ENCODE measurements at regions not wholly inside any gene's neighbourhood (a gene's known extent, or its start where the extent isn't known, plus 50 kb on each side); places are given as distances from the start of the nearest gene placed in this dataset.

DNA sequence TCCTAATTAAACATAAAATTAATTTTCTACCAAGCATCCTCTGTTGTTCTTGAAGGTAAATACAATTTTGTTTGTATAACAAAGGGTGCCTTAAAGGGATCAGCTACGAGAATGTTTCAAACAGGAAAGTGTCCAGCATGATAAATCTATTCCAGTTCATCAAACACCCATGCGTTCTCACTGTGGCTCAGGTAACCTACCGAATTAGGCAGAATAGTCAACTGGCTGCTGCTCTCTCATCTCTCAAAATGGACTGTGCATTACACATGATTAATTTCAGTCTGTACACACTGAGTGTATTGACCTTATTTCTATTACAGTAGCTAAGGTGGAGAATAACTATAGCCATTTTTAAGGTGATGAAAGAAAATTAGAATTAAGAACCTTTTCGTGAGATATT is 127.5 kb upstream of the RMST start:
- Histone ChIP-seq H3K27ac (ENCODE audit: low read depth, low read length) (no peak overlapping the region), H3K4me3 (ENCODE audit: insufficient read depth, low read length) (no peak overlapping the region), H3K4me2 (ENCODE audit: insufficient read depth, low read length) (no peak overlapping the region), H2AFZ (ENCODE audit: low read length) (no peak overlapping the region), H4K20me1 (ENCODE audit: insufficient read depth, low read length) (no peaks in the 10 kb centered on the region), H3K79me2 (ENCODE audit: insufficient read depth, low read length) (no peaks in the 10 kb centered on the region), H3K36me3 (ENCODE audit: insufficient read depth, low read length) (no peaks in the 10 kb centered on the region), H3K4me1 (ENCODE audit: insufficient read depth, low read length) (no peaks in the 10 kb centered on the region), H3K9me3 (ENCODE audit: low read depth, low read length) (no peaks in the 10 kb centered on the region), H3K27me3 (ENCODE audit: insufficient read depth, low read length) (no peaks in the 10 kb centered on the region)
- DNase-seq (ENCODE audit: insufficient read length, low spot score, missing footprints): no peak
- TF ChIP-seq, protein P1, sequence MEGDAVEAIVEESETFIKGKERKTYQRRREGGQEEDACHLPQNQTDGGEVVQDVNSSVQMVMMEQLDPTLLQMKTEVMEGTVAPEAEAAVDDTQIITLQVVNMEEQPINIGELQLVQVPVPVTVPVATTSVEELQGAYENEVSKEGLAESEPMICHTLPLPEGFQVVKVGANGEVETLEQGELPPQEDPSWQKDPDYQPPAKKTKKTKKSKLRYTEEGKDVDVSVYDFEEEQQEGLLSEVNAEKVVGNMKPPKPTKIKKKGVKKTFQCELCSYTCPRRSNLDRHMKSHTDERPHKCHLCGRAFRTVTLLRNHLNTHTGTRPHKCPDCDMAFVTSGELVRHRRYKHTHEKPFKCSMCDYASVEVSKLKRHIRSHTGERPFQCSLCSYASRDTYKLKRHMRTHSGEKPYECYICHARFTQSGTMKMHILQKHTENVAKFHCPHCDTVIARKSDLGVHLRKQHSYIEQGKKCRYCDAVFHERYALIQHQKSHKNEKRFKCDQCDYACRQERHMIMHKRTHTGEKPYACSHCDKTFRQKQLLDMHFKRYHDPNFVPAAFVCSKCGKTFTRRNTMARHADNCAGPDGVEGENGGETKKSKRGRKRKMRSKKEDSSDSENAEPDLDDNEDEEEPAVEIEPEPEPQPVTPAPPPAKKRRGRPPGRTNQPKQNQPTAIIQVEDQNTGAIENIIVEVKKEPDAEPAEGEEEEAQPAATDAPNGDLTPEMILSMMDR (IDR thresholded peaks at IDR 0.05; ENCODE audit: extremely low read depth, low read depth, low read length): no peak

DNA sequence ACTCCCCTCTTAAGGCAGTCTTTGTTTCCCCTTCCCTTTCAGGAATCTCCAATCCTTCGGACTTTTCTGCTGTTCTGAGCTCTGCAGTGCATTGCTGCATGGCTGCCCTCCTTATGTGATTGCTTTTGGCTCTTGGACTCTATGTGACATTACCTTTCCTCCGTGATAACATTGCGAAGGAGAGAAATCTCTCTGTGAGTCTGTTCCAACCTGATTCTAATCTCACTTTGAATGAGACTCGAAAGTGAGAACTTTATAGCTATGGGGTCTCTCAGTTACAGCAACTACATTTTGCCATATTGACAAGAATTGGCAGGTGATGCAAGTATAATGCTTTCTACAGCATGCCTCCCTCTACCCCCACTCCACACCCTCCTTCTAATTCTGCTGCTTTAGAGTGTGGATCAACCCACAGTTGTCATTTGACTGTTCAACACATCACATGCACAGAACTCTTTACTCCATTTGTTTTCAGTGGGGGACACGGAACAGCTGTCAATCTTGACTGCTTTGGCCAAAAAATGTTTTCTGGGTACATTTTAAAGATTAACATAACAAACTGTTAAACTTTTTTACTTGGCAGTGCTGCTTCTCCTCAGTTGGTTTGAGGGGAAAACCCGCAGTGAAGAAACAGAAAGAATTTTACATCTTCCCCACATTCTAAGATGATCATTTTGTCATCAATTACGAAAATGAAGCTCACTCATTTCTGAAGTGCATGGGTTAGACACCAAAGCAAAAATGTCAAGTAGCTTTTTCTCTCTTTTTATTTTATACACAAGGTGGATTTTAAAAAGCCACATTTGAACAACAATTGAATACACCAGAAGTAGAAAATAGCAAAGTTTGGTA is 125.5 kb upstream of the RMST start:
- no peaks in the 10 kb centered on the region for H3K36me3 ChIP-seq (ENCODE audit: insufficient read depth, low read length)
- H3K9me3 ChIP-seq (ENCODE audit: low read depth, low read length): no peaks in the 10 kb centered on the region
- no peaks in the 10 kb centered on the region for H4K20me1 ChIP-seq (ENCODE audit: insufficient read depth, low read length)
- H3K27me3 ChIP-seq (ENCODE audit: insufficient read depth, low read length): no peaks in the 10 kb centered on the region
- no peak for DNase-seq (ENCODE audit: insufficient read length, low spot score, missing footprints)
- H3K4me2 ChIP-seq (ENCODE audit: insufficient read depth, low read length): no peak overlapping the region
- H3K4me1 ChIP-seq (ENCODE audit: insufficient read depth, low read length): no peaks in the 10 kb centered on the region
- TF ChIP-seq, protein P1 (IDR thresholded peaks at IDR 0.05; ENCODE audit: extremely low read depth, low read depth, low read length): no peak
- H3K79me2 ChIP-seq (ENCODE audit: insufficient read depth, low read length): no peaks in the 10 kb centered on the region
- H2AFZ ChIP-seq (ENCODE audit: low read length): no peak overlapping the region
- H3K27ac ChIP-seq (ENCODE audit: low read depth, low read length): no peak overlapping the region
- H3K4me3 ChIP-seq (ENCODE audit: insufficient read depth, low read length): no peak overlapping the region

DNA sequence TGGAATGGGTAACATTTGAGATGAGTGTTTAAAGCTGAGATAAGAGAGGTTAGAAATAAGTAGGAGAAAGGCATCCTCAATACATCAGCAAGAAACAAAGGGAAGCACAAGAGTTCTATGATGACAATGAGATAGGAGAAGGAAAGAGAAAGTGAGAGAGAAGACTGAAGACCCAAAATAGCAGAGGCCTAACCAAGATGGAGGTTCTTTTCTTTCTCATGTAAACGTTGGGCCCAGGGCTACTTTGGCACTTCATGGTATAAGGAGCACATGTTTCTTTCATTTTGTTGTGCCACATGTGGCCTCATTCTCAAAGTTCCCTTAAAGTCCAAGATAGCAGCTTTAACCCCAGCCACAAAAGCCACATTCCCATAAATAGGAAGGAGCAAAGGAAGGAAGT is 120.5 kb upstream of the RMST start:
- TF ChIP-seq, protein P1 (IDR thresholded peaks at IDR 0.05; ENCODE audit: extremely low read depth, low read depth, low read length): no peak
- Histone ChIP-seq H3K9me3 (ENCODE audit: low read depth, low read length) (no peaks in the 10 kb centered on the region), H3K36me3 (ENCODE audit: insufficient read depth, low read length) (no peaks in the 10 kb centered on the region), H3K79me2 (ENCODE audit: insufficient read depth, low read length) (no peaks in the 10 kb centered on the region), H3K4me3 (ENCODE audit: insufficient read depth, low read length) (no peak overlapping the region), H3K27me3 (ENCODE audit: insufficient read depth, low read length) (no peaks in the 10 kb centered on the region), H3K4me1 (ENCODE audit: insufficient read depth, low read length) (no peaks in the 10 kb centered on the region), H3K27ac (ENCODE audit: low read depth, low read length) (no peak overlapping the region), H4K20me1 (ENCODE audit: insufficient read depth, low read length) (no peaks in the 10 kb centered on the region), H3K4me2 (ENCODE audit: insufficient read depth, low read length) (no peak overlapping the region), H2AFZ (ENCODE audit: low read length) (no peak overlapping the region)
- DNase-seq (ENCODE audit: insufficient read length, low spot score, missing footprints): no peak

DNA sequence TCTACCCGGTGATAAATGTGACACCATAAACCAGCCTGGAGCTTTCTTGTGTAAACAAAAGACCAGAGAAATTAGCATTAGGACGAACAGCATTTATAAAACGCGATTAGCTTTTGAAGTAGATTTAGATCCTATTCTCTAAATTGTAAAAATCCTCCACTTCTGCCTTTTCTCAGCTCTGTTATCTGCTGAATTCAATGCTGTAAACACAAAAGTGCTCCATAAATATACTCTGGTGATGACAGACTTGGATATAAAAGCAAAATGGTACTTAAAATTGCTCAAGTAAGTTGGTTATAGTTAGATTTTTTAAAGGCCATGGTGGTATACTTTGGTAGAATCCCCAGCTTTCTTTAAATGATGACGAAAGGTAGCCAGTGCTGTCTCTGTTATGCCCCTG is 114.6 kb upstream of the RMST start:
- H3K4me2 ChIP-seq (ENCODE audit: insufficient read depth, low read length): no peak overlapping the region
- H3K27ac ChIP-seq (ENCODE audit: low read depth, low read length): no peak overlapping the region
- no peaks in the 10 kb centered on the region for H3K27me3 ChIP-seq (ENCODE audit: insufficient read depth, low read length)
- no peaks in the 10 kb centered on the region for H3K4me1 ChIP-seq (ENCODE audit: insufficient read depth, low read length)
- TF ChIP-seq, protein P1 (IDR thresholded peaks at IDR 0.05; ENCODE audit: extremely low read depth, low read depth, low read length): no peak
- no peaks in the 10 kb centered on the region for H3K79me2 ChIP-seq (ENCODE audit: insufficient read depth, low read length)
- no peak for DNase-seq (ENCODE audit: insufficient read length, low spot score, missing footprints)
- H3K4me3 ChIP-seq (ENCODE audit: insufficient read depth, low read length): no peak overlapping the region
- H3K36me3 ChIP-seq (ENCODE audit: insufficient read depth, low read length): no peaks in the 10 kb centered on the region
- no peaks in the 10 kb centered on the region for H3K9me3 ChIP-seq (ENCODE audit: low read depth, low read length)
- H2AFZ ChIP-seq (ENCODE audit: low read length): no peak overlapping the region
- no peaks in the 10 kb centered on the region for H4K20me1 ChIP-seq (ENCODE audit: insufficient read depth, low read length)

Measured in osteoblast (primary cell).